IMR-90 (cell line): ENCODE measurements at regions not wholly inside any gene's neighbourhood (a gene's known extent, or its start where the extent isn't known, plus 50 kb on each side); places are given as distances from the start of the nearest gene placed in this dataset.

ENCODE experiments used
- ATAC-seq: fragments of 200-7000 bp; cut with Tn5 transposase; 2 replicates; pipeline ENCODE4 v1.9.1; 2020; ENCODE audit warnings: low read depth, mild to moderate bottlenecking, moderate library complexity
- BruUV-seq: library from RNA; stranded (reverse); fragments of 400-500 nt; replicated peaks from 2 replicates; lab custom pipeline; 2021; lab: Mats Ljungman, UMichigan
- CTCF ChIA-PET: fragments of 300-600 bp; formaldehyde crosslinking; extraction: SDS; loops from one replicate; lab custom pipeline; 2021; ENCODE audit warnings: antibody characterized with exemption; lab: Yijun Ruan, JAX
- POLR2A ChIA-PET: fragments of 300-600 bp; sonication (Branson Sonifier 250); formaldehyde crosslinking; loops from one replicate; lab custom pipeline; 2022; ENCODE audit warnings: antibody characterized with exemption; ENCODE audit not compliant: unreplicated experiment; lab: Charles Lee
- DNase-seq: peaks from one replicate; pipeline ENCODE4 v3.0.0; 2013
- H2AFZ ChIP-seq: replicated peaks from 2 replicates; pipeline ENCODE3; 2013; ENCODE audit warnings: low read length, mild to moderate bottlenecking; ENCODE audit not compliant: poor library complexity
- H2AK5ac ChIP-seq: 2 replicates; pipeline ENCODE4 v1.6.1; 2013; ENCODE audit warnings: low read depth, low read length, inconsistent platforms
- H2AK9ac ChIP-seq: replicated peaks from 2 replicates; pipeline ENCODE3; 2013; ENCODE audit warnings: mild to moderate bottlenecking, low read depth, low read length, moderate library complexity; ENCODE audit not compliant: poor library complexity
- H2BK120ac ChIP-seq: 2 replicates; pipeline ENCODE4 v1.6.1; 2013; ENCODE audit warnings: low read depth, low read length, inconsistent platforms
- H2BK15ac ChIP-seq: 3 replicates; pipeline ENCODE4 v1.6.1; 2013; ENCODE audit warnings: low read depth, low read length, inconsistent platforms
- H2BK20ac ChIP-seq: 2 replicates; pipeline ENCODE4 v1.6.1; 2013; ENCODE audit warnings: low read depth, mild to moderate bottlenecking, inconsistent platforms, low read length, moderate library complexity
- H2BK5ac ChIP-seq: 2 replicates; pipeline ENCODE4 v1.6.1; 2013; ENCODE audit warnings: mild to moderate bottlenecking, low read depth, low read length, inconsistent platforms; ENCODE audit not compliant: poor library complexity, severe bottlenecking
- H3K14ac ChIP-seq: replicated peaks from 2 replicates; pipeline ENCODE4 v1.6.1; 2013; ENCODE audit warnings: low read depth, low read length, inconsistent platforms
- H3K18ac ChIP-seq: 2 replicates; pipeline ENCODE4 v1.6.1; 2013; ENCODE audit warnings: low read depth, low read length, control low read depth
- H3K23ac ChIP-seq: 2 replicates; pipeline ENCODE4 v1.6.1; 2013; ENCODE audit warnings: low read depth, low read length, inconsistent platforms
- H3K27ac ChIP-seq: 2 replicates; pipeline ENCODE4 v1.5.1; 2013; ENCODE audit warnings: mild to moderate bottlenecking, control low read depth, low read length; ENCODE audit not compliant: insufficient read depth
- H3K27me3 ChIP-seq: 2 replicates; pipeline ENCODE4 v1.6.1; 2013; ENCODE audit warnings: low read length; ENCODE audit not compliant: control insufficient read depth, insufficient read depth
- H3K36me3 ChIP-seq: 2 replicates; pipeline ENCODE4 v1.6.1; 2013; ENCODE audit warnings: low read length, mixed read lengths; ENCODE audit not compliant: control insufficient read depth, insufficient read depth
- H3K4ac ChIP-seq: 2 replicates; pipeline ENCODE4 v1.6.1; 2013; ENCODE audit warnings: low read depth, low read length, inconsistent platforms
- H3K4me1 ChIP-seq: 2 replicates; pipeline ENCODE4 v1.6.1; 2013; ENCODE audit warnings: low read length, mixed read lengths; ENCODE audit not compliant: control insufficient read depth, insufficient read depth
- H3K4me2 ChIP-seq: 2 replicates; pipeline ENCODE4 v1.6.1; 2013; ENCODE audit warnings: low read depth, mild to moderate bottlenecking, control low read depth, low read length, moderate library complexity
- H3K4me3 ChIP-seq: 2 replicates; pipeline ENCODE4 v1.5.1; 2013; ENCODE audit warnings: low read depth, mild to moderate bottlenecking, control low read depth, low read length, moderate library complexity; ENCODE audit not compliant: insufficient read depth
- H3K56ac ChIP-seq: 2 replicates; pipeline ENCODE4 v1.6.1; 2013; ENCODE audit warnings: low read length, inconsistent platforms; ENCODE audit not compliant: insufficient read depth; ENCODE audit errors: extremely low read depth
- H3K79me1 ChIP-seq, 2 experiments: 2 replicates each; pipeline ENCODE4 v1.6.1; 2013; ENCODE audit warnings: low read length in 2 of 2, inconsistent platforms in 1 of 2, low read depth in 1 of 2
- H3K9ac ChIP-seq: 2 replicates; pipeline ENCODE4 v1.6.1; 2013; ENCODE audit warnings: low read depth, low read length, control low read depth
- H3K9me1 ChIP-seq: 2 replicates; pipeline ENCODE4 v1.6.1; 2013; ENCODE audit warnings: low read length, inconsistent platforms; ENCODE audit not compliant: insufficient read depth
- H3K9me3 ChIP-seq: 2 replicates; pipeline ENCODE4 v1.6.1; 2013; ENCODE audit warnings: low read length; ENCODE audit not compliant: control insufficient read depth, insufficient read depth
- H4K20me1 ChIP-seq: 2 replicates; pipeline ENCODE4 v1.6.1; 2013; ENCODE audit warnings: low read length, inconsistent platforms; ENCODE audit not compliant: insufficient read depth
- H4K5ac ChIP-seq: 2 replicates; pipeline ENCODE4 v1.6.1; 2013; ENCODE audit warnings: mild to moderate bottlenecking, low read depth, low read length, control low read depth
- H4K8ac ChIP-seq, 2 experiments: 2 replicates each; pipeline ENCODE4 v1.6.1; 2013; ENCODE audit warnings: low read depth in 2 of 2, low read length in 2 of 2, control low read depth in 1 of 2, inconsistent platforms in 1 of 2
- H4K91ac ChIP-seq: 2 replicates; pipeline ENCODE4 v1.6.1; 2013; ENCODE audit warnings: low read depth, low read length, inconsistent platforms; ENCODE audit not compliant: insufficient read depth
- POLR2A ChIP-seq: IDR thresholded peaks from 2 replicates; pipeline ENCODE4 v1.6.1; 2012; ENCODE audit warnings: mild to moderate bottlenecking, low read depth, low read length
- WGBS, 2 experiments: methylation state at CpG; one replicate each; pipeline versions ENCODE4 v1.1.5 to v1.1.7; 2013; ENCODE audit warnings: missing lambda C conversion rate in 2 of 2; ENCODE audit not compliant: insufficient read length in 1 of 2; ENCODE audit errors: extremely low coverage in 2 of 2; 5-methylcytosine and 5-hydroxymethylcytosine counted together
- dilution Hi-C: fragments of 300-500 bp; cut with HindIII; formaldehyde crosslinking; loops from one replicate; pipeline ENCODE4 v1.14.3; 2018; ENCODE audit warnings: low sequenced_read_pairs; ENCODE audit not compliant: unreplicated experiment
- in situ Hi-C: fragments of 300-500 bp; cut with MboI; formaldehyde crosslinking; loops from 3 replicates; pipeline ENCODE4 v1.14.3; 2019; ENCODE audit warnings: low sequenced_read_pairs, inconsistent platforms, mixed read lengths
- intact Hi-C: fragments of 100-400 bp; cut with micrococcal nuclease; formaldehyde crosslinking; loops from 2 replicates; pipeline ENCODE4 v1.10.0; 2022
- TF ChIP-seq, protein P1 (sequence below): fragments of 150-350 bp; IDR thresholded peaks from 2 replicates; pipeline ENCODE4 v1.6.1; 2016; ENCODE audit warnings: low read depth, mild to moderate bottlenecking, low read length, moderate library complexity, borderline replicate concordance

DNA sequence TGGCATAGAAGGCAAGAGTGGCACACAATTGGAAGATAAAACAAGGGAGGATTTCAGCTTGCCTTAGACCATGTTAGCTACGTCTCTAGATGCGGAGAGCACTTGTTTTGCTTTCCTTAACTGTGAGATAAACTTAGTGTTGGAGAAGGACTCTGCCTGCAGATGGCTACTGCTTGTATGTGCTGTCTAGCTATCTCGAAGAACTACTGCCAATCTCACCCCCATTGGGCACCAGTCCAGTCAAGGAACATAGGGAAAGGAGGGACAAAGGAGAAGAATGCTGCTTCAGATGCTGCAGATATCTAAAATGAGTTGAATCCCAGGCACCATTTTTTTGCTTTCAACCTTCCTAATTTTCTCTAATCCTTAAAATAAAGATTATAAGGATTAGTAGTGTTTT is 726.0 kb upstream of the ARGLU1 start:
- intact Hi-C loops (no loop called here), in situ Hi-C loops (no loop called here), dilution Hi-C loops (no loop called here)
- Histone ChIP-seq H3K4me3 (no peak overlapping the region), H3K18ac (peak overlapping the region; percentile 12; the same call in 1 of the 2 replicates), H3K79me1 (peaks cover 3 to 28% of the 10 kb centered on the region in 2 experiments), H3K23ac (no peak overlapping the region), H3K4me2 (no peak overlapping the region), H3K9me1 (peaks cover 6% of the 10 kb centered on the region; the same call in 1 of the 2 replicates), H3K27ac (no peak overlapping the region), H2BK5ac (no peak overlapping the region), H2AFZ (no peak overlapping the region), H2BK15ac (no peak overlapping the region), H3K4ac (peak overlapping the region; percentile 33; the same call in 1 of the 2 replicates), H3K27me3 (no peaks in the 10 kb centered on the region), H2AK9ac (no peak overlapping the region), H4K5ac (peak overlapping the region; percentile 42; the same call in 1 of the 2 replicates), H3K14ac (no peak overlapping the region; the same call in 1 of the 2 replicates), H3K4me1 (peaks cover 6% of the 10 kb centered on the region; the same call in 1 of the 2 replicates), H4K20me1 (no peaks in the 10 kb centered on the region), H2BK20ac (no peak overlapping the region), H4K91ac (no peak overlapping the region), H3K56ac (no peak overlapping the region), H3K9ac (no peak overlapping the region), H2AK5ac (peak overlapping the region; percentile 43; the same call in 1 of the 2 replicates), H2BK120ac (no peak overlapping the region), H4K8ac (no peak overlapping the region), H3K9me3 (no peaks in the 10 kb centered on the region), H3K36me3 (no peaks in the 10 kb centered on the region)
- no CpG with 5 or more reads among the region's 3 CpGs for WGBS, 2 experiments
- ATAC-seq, result no peak
- BruUV-seq, result no TSS peak
- DNase-seq, result no peak
- POLR2A ChIA-PET, result no interaction called here
- CTCF ChIA-PET, result no interaction called here
- no peak for TF ChIP-seq POLR2A
- TF ChIP-seq, protein P1, sequence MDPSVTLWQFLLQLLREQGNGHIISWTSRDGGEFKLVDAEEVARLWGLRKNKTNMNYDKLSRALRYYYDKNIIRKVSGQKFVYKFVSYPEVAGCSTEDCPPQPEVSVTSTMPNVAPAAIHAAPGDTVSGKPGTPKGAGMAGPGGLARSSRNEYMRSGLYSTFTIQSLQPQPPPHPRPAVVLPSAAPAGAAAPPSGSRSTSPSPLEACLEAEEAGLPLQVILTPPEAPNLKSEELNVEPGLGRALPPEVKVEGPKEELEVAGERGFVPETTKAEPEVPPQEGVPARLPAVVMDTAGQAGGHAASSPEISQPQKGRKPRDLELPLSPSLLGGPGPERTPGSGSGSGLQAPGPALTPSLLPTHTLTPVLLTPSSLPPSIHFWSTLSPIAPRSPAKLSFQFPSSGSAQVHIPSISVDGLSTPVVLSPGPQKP, result no peak
